HG02943 (cell line): ENCODE measurements at regions not wholly inside any gene's neighbourhood (a gene's known extent, or its start where the extent isn't known, plus 50 kb on each side); places are given as distances from the start of the nearest gene placed in this dataset.

Experiments used
- ATAC-seq: cut with Tn5 transposase; IDR thresholded peaks from one replicate; pipeline ENCODE4 v1.9.1; 2021; ENCODE audit warnings: mild to moderate bottlenecking, low read depth, moderate library complexity; ENCODE audit not compliant: unreplicated experiment

- ATAC-seq = no peak
These were observed 390.1 kb downstream of the ANKRD50 start for GRCh38 chr4:124322234-124323065.

- no peak for ATAC-seq
These were observed 386.8 kb downstream of the ANKRD50 start for GRCh38 chr4:124325690-124326089.

DNA sequence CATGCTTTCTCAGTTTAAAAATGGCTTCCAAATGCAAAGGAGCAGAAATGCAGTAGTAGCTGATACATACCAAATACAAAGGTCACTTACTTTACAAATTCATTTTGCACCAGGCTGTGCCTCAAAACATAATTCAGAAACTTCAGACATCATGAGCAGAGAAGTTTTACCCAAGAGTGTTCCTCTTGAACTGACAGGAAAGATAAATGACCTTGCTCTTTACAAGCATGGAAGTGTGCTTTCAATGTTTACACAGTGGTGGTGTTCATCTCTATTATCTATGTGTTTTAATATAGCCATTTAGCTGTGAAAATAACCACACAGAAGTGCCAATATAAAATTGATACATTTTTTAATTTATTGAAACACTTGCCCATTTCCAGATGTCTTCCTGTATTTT lies 383.4 kb downstream of the ANKRD50 start:
- no peak for ATAC-seq

GRCh38 chr4:124330045-124330444 lies 382.5 kb downstream of the ANKRD50 start:
- ATAC-seq = no peak

- no peak for ATAC-seq
These were observed 380.8 kb downstream of the ANKRD50 start for GRCh38 chr4:124331781-124332180.

GRCh38 chr4:124333466-124333865 lies 379.1 kb downstream of the ANKRD50 start:
- ATAC-seq = no peak

GRCh38 chr4:124334119-124334518 lies 378.4 kb downstream of the ANKRD50 start:
- no peak for ATAC-seq

DNA sequence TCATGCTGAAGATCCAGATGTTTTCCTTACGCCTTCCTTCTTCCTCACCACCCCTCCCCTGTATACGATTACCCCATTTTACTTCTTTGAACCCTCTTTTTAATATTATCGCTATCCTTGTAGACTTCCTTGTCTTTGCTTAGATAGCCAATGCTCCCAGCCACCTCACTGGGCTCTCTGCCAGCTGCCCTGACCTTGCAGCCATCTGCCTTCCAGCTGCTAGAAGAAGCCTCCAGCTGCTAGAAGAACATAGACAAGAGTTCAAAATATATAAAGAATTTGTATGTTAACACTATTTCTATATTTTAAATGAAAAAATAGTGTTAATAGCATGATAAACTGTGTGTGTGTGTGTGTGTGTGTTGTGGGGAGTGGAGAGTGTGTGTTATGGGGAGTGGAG lies 374.7 kb downstream of the ANKRD50 start:
- ATAC-seq = no peak

DNA sequence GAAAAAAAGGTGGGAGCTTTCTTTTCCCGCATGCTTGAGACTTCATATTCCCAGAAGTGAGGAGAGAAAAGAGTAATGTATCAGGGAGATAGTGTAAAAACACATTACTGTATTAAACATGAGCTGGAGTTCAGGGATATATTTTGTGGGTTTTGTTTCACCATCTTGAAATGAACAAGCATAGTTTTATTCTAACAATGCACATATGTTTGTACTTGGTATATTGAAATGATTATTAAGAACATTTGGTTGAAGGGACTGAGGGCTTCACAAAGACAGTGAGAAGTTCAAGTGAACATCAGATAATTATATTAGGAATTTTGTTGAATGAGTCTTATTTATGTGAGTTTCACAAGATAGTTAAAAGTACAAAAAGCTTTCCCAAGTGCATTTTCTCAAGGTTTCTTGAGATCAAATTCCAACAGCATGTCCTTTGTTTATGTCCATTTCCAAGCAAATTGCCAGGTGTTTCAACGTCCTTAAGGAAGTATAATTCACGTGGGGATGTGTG lies 368.8 kb downstream of the ANKRD50 start:
- no peak for ATAC-seq

DNA sequence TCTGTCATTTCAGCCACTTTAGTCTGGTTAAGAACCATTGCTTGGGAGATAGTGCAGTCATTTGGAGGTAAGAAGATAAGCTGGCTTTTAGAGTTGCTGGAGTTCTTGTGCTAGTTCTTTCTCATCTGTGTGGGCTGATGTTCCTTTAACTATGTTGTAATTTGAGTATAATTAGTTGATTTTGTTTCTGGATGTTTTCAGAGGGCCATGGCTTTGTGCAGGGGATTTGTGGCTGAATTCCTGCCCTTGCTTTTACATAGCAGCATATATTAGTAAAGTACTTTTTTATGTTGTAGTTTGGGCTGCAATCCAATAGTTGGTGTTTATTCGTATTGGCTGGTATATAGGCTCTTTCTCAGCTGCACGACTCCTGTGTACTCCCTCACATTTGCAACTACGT lies 339.6 kb downstream of the ANKRD50 start:
- ATAC-seq = no peak

DNA sequence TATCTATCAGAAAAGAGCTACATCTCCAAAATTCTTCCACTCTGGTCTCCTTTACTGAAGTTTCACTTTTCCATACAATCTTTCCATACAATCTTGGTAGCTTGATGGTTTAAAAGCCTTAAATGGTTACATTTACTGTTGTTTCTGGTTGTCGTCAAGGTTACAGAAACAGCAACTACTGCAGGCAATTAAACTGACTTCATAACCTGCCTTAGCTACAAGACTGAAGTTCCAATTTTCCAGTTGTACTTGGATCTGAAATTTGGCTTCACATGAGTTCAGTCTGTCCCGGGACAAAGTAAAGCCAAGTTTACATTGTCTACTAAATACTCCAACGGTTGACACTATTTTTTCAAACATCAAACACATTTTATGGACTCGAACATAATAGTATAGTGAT lies 326.4 kb downstream of the ANKRD50 start:
- no peak for ATAC-seq

- no peak for ATAC-seq
These were observed 325.9 kb downstream of the ANKRD50 start for GRCh38 chr4:124386648-124387047.

DNA sequence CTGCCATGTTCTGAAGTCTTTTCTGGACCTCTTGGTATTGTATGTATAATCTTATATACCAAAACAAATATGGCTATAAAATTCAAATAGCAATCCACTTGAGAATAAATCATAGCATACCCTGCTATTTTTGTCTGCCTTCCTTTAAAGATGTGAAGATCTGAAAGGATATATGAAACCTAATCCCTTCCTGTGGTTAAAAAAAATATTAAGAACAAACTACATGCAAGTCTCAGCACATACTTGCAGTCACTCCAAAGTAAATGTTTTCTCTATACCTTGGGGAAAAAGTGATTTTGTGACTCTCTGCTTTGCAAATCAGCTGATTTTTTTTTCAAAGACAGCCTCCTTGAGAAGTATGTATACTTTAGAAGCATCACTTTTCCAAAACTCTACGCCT lies 322.9 kb downstream of the ANKRD50 start:
- no peak for ATAC-seq

GRCh38 chr4:124390861-124391260 lies 321.7 kb downstream of the ANKRD50 start:
- ATAC-seq = no peak

DNA sequence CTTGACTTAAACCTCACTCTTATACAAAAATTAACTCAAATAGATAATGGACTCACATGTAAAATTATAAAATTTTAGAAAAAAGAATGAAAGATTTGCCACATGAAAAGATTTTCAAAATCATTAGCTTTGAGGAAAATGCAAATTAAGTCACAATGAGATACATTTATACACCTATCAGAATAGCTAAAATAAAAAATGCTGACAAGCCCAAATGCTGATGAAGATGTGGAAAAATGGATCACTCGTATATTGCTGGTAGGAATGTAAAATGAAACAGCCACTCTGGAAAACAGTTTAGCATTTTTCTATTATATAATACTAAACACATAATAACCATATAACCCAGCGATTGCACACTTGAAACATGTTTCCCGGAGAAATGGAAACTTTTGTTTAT lies 316.2 kb downstream of the ANKRD50 start:
- ATAC-seq = no peak

GRCh38 chr4:124401606-124402005 lies 310.9 kb downstream of the ANKRD50 start:
- ATAC-seq = no peak

DNA sequence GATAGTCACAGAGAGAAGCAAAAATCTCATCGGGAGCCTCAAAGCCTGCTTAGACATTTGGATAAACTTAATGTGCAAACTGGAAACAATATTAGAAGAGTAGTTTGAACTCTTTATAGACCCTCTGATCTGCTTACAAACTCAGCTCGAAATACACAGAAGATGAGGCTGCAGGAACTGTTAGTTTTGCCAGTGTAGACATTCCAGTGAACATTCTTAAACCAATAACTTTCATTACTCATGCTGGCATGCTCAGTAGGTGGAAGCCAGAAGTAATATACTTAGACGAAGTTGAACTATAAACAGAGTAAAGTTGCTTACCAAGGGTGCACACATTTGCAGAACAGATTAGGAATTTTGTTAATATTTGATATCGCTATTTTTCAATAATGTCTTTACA lies 303.5 kb downstream of the ANKRD50 start:
- ATAC-seq = no peak

- ATAC-seq = no peak
These were observed 298.1 kb downstream of the ANKRD50 start for GRCh38 chr4:124414276-124415040.

GRCh38 chr4:124415146-124415545 lies 297.4 kb downstream of the ANKRD50 start:
- no peak for ATAC-seq

DNA sequence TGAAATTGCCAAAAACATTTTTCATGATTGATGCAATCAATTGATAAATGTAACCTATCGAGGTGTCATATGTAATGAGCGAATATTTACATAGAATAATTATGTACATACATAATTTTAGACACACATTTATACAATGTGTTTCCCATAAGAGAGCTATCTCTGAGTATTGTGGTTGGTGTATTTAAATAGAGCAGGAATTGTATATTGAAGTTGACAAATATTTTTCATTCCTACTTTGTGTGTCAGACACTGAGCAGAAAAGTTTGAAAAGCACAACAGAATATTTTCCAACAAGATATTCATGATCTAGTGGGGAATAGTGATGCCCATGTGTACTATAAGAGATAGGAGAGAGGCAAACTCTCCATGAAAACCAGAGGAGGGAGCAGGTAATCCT lies 295.2 kb downstream of the ANKRD50 start:
- no peak for ATAC-seq

DNA sequence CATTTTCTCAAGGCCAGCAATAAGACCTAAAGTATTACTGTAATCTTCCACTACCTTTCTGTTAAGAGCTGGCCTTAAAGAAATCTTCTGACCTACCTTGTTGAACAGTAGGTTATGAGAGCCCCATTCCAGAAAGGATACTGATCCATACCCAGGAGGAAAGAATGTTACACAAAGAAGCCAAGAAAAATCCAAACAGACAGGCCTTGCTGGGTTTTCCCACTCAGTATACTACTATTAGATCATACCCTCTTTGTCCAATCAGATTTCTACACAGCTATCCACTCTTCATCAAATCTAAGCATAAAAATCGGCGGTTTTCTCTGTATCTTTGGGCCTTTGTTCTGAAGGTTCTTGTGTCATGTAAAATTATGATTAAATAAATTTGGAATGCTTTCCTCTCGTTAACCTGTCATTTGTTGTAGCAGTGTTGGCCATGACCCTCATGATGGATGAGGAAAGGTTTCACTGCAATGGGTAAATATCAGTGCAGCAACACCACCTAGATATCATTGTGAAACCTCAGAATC lies 292.3 kb downstream of the ANKRD50 start:
- ATAC-seq = no peak
